Gastroesophageal sphincter (tissue), 4 donors: ENCODE measurements at regions not wholly inside any gene's neighbourhood (a gene's known extent, or its start where the extent isn't known, plus 50 kb on each side); places are given as distances from the start of the nearest gene placed in this dataset.

Source experiments
- ATAC-seq: fragments of 150-250 bp; one replicate; pipeline ENCODE4 v1.9.1; 2016; ENCODE audit warnings: mild to moderate bottlenecking, moderate library complexity
- H3K27ac ChIP-seq, 4 donors: fragments of 200-600 bp; sonication (generic) in 3 of 4; 1 replicate in 3 of 4; 2 replicates in 1 of 4; pipeline ENCODE4 v1.5.1; 2016 to 2019
- H3K27me3 ChIP-seq: fragments of 200-600 bp; sonication (generic); one replicate; pipeline ENCODE4 v1.5.1; 2019
- H3K36me3 ChIP-seq, 2 donors: fragments of 200-600 bp; sonication (generic); one replicate each; pipeline ENCODE4 v1.5.1; 2019; ENCODE audit warnings: control low read depth in 1 of 2
- H3K4me1 ChIP-seq, 3 donors: fragments of 200-600 bp; sonication (generic); 1 replicate in 2 of 3; 2 replicates in 1 of 3; pipeline ENCODE4 v1.5.1; 2016 to 2019; ENCODE audit warnings: control low read depth in 2 of 3
- H3K4me3 ChIP-seq, 2 donors: fragments of 200-600 bp; sonication (generic); one replicate each; pipeline ENCODE4 v1.5.1; 2019; ENCODE audit warnings: mild to moderate bottlenecking in 1 of 2, moderate library complexity in 1 of 2
- H3K9me3 ChIP-seq, 3 donors: fragments of 200-600 bp; sonication (generic); one replicate each; pipeline ENCODE4 v1.5.1; 2017 to 2019; ENCODE audit warnings: control low read depth in 2 of 3
- EP300 ChIP-seq: sonication (generic); formaldehyde crosslinking; IDR thresholded peaks from one replicate; pipeline ENCODE4 v1.6.1; 2017; ENCODE audit warnings: antibody characterized with exemption, mild to moderate bottlenecking
- POLR2A ChIP-seq, 2 donors: fragments of 450-650 bp; IDR thresholded peaks; one replicate each; pipeline ENCODE4 v1.6.1; 2017; ENCODE audit warnings: antibody characterized with exemption in 2 of 2, mild to moderate bottlenecking in 2 of 2, moderate library complexity in 1 of 2
- POLR2AphosphoS5 ChIP-seq: sonication (generic); formaldehyde crosslinking; IDR thresholded peaks from one replicate; pipeline ENCODE4 v1.6.1; 2017; ENCODE audit warnings: antibody characterized with exemption
- WGBS, 2 donors: methylation state at CpG; one replicate each; pipeline ENCODE4 v1.1.5; 2018; ENCODE audit warnings: low coverage in 1 of 2; 5-methylcytosine and 5-hydroxymethylcytosine counted together
- TF ChIP-seq, protein P1 (sequence below), 4 experiments: fragments of 200-600 bp in 2 of 4; fragments of 450-650 bp in 2 of 4; sonication (generic) in 1 of 4; IDR thresholded peaks; one replicate each; pipeline ENCODE4 v1.5.1; 2017 to 2019; ENCODE audit warnings: antibody characterized with exemption in 4 of 4, mild to moderate bottlenecking in 2 of 4, moderate library complexity in 2 of 4

DNA sequence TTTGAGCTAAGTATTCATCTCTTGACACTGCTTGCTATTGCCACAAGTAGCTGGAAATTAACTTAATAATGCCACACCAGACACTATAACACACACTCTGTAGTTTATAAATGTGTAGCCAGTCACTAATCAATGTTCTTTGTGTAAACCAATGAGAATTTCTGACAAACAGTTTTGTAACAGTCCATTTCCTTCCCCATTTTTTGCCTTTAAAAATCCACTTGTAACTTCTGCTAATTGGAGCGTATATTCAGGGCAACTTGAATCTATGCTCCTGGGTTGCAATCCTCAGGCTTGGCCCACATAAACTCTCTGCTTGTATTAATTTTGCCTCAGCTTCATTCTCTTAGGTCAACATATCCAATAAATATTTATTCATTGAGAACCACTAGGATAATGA, 125.0 kb upstream of the DHRS4 start:
- H3K27me3 ChIP-seq: no peaks in the 10 kb centered on the region
- no peak for TF ChIP-seq POLR2A (IDR thresholded peaks at IDR 0.05)
- no peak for TF ChIP-seq POLR2AphosphoS5
- TF ChIP-seq EP300: no peak
- TF ChIP-seq, protein P1, sequence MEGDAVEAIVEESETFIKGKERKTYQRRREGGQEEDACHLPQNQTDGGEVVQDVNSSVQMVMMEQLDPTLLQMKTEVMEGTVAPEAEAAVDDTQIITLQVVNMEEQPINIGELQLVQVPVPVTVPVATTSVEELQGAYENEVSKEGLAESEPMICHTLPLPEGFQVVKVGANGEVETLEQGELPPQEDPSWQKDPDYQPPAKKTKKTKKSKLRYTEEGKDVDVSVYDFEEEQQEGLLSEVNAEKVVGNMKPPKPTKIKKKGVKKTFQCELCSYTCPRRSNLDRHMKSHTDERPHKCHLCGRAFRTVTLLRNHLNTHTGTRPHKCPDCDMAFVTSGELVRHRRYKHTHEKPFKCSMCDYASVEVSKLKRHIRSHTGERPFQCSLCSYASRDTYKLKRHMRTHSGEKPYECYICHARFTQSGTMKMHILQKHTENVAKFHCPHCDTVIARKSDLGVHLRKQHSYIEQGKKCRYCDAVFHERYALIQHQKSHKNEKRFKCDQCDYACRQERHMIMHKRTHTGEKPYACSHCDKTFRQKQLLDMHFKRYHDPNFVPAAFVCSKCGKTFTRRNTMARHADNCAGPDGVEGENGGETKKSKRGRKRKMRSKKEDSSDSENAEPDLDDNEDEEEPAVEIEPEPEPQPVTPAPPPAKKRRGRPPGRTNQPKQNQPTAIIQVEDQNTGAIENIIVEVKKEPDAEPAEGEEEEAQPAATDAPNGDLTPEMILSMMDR (IDR thresholded peaks at IDR 0.05): no peak
- no peaks in the 10 kb centered on the region for H3K36me3 ChIP-seq
- no peak overlapping the region for H3K27ac ChIP-seq
- H3K4me1 ChIP-seq: peaks cover 0 to 4% (median 0%) of the 10 kb centered on the region in 3 donors
- H3K9me3 ChIP-seq: no peaks in the 10 kb centered on the region
- ATAC-seq: no peak
- H3K4me3 ChIP-seq: no peak overlapping the region
- WGBS, 2 donors: 56 to 67% methylated on average over 1 of the region's 1 CpG

DNA sequence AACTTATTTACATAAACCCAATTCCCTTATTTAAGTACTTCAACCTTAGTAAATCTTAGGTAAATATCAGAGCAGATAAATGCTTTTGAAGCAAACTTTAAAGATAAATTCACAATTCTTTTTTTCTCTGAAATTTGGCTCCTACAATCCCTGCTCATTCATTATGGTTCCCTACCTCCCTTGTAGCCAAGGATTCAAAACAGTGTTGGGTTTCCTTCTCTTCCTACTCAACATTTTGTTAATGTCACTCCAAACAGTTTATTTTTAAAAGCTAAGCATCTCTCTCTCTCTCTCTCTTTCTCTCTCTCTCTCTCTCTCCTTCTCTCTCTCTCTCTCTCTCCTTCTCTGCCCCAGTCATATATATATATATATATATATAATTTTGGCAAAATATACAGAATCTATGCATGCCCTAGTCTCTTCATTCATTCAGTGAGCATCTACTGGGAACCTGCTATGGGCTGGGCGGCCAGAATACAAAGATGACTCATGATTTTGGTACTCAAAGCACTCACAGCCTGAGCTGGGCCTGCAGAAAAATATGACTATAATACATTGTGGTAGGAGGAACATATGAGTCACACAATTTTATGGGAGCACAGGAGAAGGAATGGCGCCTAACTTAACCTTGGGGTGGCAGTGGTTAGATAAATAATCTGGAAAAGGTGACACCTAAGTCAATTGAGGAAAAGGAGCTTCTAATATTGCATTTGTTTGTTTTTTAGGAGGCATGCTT, 123.7 kb upstream of the DHRS4 start:
- H3K27me3 ChIP-seq: no peaks in the 10 kb centered on the region
- H3K9me3 ChIP-seq: no peaks in the 10 kb centered on the region
- ATAC-seq: peak; percentile 79
- no peak overlapping the region for H3K4me3 ChIP-seq
- peaks cover 0 to 4% (median 0%) of the 10 kb centered on the region in 3 donors for H3K4me1 ChIP-seq
- no peaks in the 10 kb centered on the region for H3K36me3 ChIP-seq
- H3K27ac ChIP-seq: peak overlapping the region in 1 of 4 donors; percentile 10
- WGBS, 2 donors: 8 to 15% methylated on average over 1 to 2 of the region's 2 CpGs
- TF ChIP-seq POLR2A (IDR thresholded peaks at IDR 0.05) (no peak), EP300 (no peak), POLR2AphosphoS5 (no peak)
- TF ChIP-seq, protein P1 (IDR thresholded peaks at IDR 0.05): no peak

DNA sequence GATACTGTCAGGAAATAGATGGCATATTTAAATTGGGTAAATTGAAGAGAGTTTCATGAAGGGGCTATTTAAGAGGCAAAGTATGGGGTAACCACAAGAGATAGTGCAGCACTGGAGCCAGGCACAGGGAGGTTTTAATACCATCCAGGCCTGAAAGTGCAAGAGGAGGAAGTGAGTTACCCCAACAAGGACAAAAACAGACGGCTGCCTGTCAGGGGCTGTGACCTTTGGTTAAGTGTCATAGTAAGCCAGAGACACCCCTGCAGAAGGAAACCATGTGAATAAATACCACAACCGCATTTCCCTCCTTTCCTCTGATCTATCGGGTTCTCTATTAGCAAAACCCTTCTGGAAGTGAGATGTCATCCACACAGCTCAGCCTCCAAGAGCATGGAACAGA, 122.0 kb upstream of the DHRS4 start:
- ATAC-seq: no peak
- TF ChIP-seq POLR2A (IDR thresholded peaks at IDR 0.05) (no peak), POLR2AphosphoS5 (no peak), EP300 (no peak)
- TF ChIP-seq, protein P1 (IDR thresholded peaks at IDR 0.05): no peak
- no peak overlapping the region for H3K27ac ChIP-seq

DNA sequence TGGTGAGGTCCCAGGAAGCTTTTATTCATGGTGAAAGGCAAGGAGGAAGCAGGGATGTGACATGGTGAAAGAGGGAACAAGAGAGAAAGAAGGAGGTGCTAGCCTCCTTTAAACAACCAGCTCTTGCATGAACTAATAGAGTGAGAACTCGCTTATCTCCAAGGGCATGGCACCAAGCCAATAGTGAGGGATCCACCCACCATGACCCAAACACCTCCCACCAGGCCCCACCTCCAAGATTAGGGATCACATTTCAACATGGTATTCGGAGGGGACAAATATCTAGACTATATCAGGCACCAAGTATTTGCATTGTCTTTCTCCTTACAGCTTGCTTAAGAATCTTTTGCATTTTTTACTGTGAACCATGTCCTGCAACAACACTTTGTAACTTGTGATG, 91.9 kb upstream of the DHRS4 start:
- no peak for ATAC-seq

More for the DNA sequence above, 122.0 kb upstream of the DHRS4 start:
- H3K4me1 ChIP-seq: peaks cover 0 to 4% (median 0%) of the 10 kb centered on the region in 3 donors
- H3K4me3 ChIP-seq: no peak overlapping the region
- H3K9me3 ChIP-seq: no peaks in the 10 kb centered on the region
- 53 to 54% methylated on average over 2 to 3 of the region's 3 CpGs for WGBS, 2 donors
- H3K36me3 ChIP-seq: no peaks in the 10 kb centered on the region
- no peaks in the 10 kb centered on the region for H3K27me3 ChIP-seq

More for the DNA sequence above, 91.9 kb upstream of the DHRS4 start:
- 15 to 38% methylated on average over 2 of the region's 2 CpGs for WGBS, 2 donors
- Histone ChIP-seq H3K27ac (no peak overlapping the region), H3K4me1 (no peaks in the 10 kb centered on the region), H3K36me3 (no peaks in the 10 kb centered on the region), H3K4me3 (no peak overlapping the region), H3K9me3 (no peaks in the 10 kb centered on the region), H3K27me3 (no peaks in the 10 kb centered on the region)
- TF ChIP-seq POLR2A (IDR thresholded peaks at IDR 0.05) (no peak), EP300 (no peak), POLR2AphosphoS5 (no peak)
- TF ChIP-seq, protein P1 (IDR thresholded peaks at IDR 0.05): no peak
